Superior temporal gyrus (tissue), 1 donor: ENCODE measurements at regions not wholly inside any gene's neighbourhood (a gene's known extent, or its start where the extent isn't known, plus 50 kb on each side); places are given as distances from the start of the nearest gene placed in this dataset.
"Not testable (repeated sequence)": the region's sequence is repeated elsewhere in the genome, so short reads cannot be mapped to it uniquely, and the experiment has no call there.

Experiments
- DNase-seq: peaks from one replicate; pipeline ENCODE4 v3.0.0-alpha.2; 2016; ENCODE audit errors: extremely low spot score

DNA sequence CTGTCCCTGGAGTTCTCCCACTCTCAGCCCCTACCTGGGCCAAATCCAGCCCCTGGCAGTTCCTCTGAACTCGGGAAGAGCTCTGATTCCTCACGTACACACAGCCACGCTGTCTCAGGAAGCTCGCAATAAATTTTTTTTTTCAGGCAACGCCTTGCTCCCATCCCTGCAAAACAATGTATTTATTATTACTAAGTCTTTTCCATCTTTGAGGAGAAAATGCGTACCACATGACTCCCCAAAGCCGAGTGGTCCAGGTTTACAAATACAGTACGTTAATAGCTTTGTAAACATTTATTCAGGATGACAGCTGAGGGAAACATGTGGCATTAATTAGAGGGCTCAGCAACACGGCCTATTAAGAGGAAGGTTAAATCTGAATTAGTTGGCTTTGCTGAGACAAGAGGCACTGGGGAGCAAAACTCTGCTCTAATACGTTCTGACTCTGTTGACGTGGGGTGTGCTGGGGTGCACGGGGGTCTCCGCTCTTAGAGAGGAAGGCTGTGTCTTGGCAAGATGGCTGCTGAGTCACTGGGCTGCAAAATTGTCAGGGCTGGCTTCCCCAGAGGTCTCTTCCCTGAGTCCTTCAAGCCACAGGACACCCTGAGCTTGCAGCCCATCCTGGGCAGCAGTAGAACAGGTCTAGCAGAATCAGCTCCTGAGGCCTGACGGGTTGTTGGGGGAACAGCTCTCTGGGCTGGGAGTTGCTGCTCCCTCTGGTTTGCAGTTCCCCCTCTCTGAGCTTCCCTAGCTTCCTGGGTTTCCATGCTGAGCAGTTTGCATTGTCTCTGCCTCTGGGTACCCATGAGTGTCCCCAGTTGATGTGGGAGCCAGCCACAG is 185.2 kb upstream of the TBX3 start:
- no peak for DNase-seq

DNA sequence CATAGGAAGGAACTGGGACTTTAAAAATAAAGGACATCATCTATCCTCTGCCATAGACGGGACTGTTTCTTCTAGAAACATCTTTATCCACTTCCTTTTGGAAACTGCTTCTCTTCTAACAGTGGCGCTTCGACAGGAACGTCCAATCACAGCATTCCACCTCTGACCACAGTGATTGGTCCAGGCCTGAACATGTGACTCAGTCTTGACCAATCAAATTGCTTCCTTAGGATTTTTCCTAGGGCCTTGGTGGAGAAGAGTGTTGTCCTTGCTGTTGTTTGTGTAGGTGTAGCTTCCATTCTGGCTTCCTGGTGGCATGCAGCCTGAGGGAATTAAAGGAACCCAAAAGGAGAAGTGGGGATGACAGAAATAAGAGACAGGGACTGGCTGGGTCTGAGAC is 182.4 kb upstream of the TBX3 start:
- no peak for DNase-seq

DNA sequence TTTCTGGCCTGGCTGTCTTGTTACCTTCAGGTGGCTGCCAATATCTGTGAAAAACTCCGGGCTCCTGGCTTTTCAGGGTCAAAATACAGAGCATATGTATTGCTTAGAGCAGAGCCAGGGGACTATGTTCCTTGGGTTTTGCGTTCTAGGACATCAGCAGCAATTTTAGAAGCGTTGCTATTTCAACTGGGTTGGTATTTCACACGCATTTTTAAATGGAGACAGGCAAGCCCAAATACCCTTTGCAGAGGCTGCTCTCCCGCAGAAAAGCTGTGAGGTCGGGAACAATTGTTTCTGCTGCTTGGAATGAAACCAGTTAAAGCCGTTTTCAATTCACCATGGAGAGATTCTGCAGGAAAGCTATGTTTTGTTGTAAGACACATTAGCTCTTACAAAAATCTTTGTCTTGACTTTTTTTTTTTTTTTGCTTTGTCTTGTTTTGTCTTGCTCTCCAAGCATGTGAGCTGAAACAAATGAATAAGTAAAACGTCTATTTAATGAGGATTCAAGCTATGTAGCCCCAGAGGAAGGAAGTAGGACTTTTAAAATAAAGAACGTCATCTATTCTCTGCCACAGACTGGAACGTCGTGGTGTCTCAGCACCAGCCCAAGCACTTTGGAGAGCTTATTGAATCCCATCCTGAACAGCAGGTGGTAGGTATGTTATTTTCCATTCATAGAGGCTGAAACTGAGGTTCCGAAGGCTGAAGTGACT is 181.0 kb upstream of the TBX3 start:
- DNase-seq: peak; percentile 18

DNA sequence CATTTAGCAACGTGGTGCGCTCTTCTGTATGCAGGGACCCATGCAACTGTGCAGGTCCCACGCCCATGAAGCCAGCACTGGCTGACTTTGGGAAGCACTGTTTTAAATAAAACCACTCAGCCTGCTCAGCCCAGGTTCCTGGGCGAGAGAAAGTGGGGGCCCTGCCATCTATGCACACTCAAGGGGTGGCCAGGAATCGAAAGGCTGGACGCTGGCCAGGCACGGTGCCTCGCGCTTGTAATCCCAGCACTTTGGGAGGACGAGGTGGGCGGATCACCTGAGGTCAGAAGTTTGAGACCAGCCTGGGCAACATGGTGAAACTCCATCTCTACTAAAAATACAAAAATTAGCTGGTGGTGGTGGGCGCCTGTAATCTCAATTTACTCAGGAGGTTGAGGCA is 179.9 kb upstream of the TBX3 start:
- no peak for DNase-seq

DNA sequence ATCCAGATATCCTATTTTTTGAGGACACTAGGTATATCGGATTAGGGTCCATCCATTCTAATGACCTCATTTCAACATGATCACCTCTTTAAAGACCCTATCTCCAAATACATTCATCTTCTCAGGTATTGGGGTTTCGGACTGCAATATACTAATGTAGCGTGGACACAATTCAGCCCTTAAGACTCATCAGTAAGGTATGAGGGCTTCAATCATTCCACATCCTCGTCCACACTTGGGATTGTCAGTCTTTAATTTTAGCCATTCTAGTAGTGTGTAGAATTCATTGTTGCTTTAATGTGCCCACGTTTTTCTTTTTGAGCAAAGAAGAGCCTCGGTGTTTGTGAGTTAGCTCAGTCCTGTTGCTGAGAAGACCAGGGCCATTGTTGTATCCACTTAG is 177.0 kb upstream of the TBX3 start:
- no peak for DNase-seq

DNA sequence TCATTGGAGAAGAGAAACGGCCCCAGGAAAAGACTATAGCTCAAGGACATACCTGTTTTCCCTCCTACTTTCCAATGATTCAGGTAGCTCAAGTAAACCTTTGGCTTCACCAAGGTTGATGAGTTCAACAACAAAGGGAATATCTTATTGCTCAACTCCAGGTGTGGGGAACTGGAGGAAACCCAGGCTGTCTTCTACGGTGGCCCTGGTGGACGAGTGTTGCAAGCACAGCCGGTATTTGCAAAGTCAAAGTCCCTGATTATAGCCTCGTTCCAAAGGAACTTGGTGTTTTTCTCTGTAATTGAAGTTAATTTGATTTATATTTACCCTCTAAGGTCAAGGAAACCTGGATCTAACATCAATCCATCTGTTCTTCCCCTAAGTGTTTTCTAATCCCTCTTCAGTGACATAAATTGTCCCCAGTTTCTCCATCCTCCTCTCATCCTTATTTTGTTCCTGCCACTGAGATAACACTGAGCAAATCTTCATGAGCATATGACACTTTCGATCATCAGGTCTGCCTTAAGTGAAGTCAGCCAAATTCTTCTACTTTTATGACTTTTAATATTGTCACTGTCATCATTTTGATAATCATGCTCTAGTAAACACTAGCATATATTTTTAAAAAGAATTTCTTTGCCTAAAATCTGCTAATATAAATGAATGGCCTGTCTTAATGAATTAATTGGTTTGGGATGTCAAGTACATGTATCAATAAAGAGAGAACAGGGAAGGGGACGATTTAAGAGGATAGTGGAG is 174.6 kb upstream of the TBX3 start:
- no peak for DNase-seq

DNA sequence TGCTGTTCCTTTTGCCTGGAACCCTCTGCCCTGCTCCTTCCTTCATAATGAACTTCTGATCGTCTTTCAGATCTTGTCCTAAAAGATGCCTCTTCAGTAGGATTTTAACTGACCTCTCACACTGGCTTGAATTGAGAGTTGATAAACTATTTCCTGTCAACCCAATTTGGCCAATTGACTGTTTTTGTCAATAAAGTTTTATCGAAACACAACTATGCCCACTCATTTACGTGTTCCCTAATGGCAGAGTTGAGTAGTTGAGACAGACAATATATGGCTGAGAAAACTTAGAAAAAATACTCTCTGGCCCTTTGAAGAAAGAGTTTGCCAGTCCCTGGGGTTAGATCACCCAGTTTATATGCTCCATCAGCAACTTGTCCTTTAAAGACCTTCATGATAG is 171.7 kb upstream of the TBX3 start:
- no peak for DNase-seq

DNA sequence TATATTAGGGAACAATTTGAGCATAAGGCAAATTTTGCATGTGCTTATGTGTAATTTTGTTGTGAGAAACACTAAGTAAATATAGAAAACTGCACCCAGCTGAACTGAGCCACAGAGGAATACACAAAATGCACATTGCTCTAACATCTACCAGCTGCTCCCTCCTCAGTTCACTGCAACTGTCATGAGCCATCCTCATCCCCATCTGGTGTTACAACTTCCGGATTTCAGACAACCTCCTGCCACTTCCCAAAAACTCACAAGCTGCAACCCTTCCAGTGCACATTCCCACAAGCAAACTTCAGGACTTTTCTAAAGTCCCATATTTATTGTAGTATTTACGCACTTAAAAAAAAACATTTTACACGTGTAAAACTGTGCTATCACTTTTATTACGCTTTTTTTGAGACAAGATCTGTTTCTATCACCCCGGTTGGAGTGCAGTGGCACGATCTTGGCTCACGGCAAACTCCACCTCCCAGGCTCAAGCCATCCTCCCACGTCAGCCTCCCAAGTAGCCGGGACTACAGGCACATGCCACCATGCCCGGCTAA is 169.1 kb upstream of the TBX3 start:
- DNase-seq: no peak

DNA sequence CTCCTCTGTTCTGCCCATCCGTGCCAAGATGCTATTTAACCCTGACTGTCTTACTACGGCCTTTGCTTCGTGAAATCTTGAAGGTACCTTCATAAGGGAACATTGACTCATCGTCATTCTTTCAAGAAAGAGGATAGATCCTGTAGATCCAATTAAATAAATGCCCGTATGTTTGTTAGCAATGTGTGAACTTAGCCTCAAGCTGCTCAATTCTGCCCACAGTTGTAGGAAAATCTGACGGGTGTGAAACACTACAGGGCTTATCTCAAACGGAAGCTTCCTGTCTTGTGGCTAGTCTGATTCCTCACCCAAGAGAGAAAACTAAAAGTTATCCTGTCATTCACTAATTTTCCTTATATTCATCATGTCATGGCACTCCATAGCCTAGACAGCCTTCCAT is 168.0 kb upstream of the TBX3 start:
- DNase-seq: no peak

DNA sequence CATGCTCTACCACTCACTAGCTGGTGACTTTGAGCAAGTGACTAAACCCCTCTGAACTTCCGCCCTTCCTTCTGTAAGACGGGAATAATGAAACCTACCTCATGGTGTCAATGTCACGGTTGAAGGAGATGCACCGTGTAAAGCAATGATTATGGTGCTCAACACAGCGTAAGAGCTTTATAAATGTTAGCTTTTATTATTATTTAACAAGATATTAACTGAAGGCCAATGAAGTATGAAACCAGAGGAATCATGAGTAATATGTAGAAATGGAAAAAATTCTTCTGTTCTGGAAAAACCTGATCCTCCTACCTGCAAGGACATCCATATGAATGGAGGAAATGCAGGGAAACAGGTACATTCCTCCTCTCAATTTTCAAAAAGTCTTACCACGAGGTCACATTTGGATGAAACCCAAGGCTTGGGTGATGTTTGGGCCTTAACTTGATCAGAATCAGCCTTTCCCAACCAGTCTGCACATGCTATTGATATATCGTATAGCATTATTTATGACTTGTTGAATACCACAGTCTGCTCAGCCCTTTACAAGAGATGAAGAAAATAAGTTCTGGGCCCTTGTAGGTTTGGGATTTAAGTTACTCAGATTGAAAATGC is 166.8 kb upstream of the TBX3 start:
- no peak for DNase-seq

DNA sequence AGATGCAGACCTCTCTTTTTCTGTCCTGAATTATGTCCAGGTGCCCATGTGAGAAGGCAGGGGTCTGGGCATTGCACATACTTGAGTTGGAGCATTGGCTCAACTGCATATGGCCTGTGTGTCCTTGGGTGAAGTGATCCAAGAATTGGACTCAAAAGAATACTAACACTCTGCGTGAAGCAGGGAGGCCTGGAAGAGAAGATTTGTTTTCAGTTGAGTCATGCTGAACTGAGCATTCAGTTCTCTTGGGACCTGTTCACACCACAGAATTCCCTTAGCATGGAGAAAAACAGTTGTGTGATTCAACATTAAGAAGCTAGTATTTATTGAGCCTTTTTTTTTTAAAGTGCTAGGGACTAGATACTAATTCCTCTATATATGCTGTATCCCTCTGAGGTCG is 164.7 kb upstream of the TBX3 start:
- DNase-seq: no peak

DNA sequence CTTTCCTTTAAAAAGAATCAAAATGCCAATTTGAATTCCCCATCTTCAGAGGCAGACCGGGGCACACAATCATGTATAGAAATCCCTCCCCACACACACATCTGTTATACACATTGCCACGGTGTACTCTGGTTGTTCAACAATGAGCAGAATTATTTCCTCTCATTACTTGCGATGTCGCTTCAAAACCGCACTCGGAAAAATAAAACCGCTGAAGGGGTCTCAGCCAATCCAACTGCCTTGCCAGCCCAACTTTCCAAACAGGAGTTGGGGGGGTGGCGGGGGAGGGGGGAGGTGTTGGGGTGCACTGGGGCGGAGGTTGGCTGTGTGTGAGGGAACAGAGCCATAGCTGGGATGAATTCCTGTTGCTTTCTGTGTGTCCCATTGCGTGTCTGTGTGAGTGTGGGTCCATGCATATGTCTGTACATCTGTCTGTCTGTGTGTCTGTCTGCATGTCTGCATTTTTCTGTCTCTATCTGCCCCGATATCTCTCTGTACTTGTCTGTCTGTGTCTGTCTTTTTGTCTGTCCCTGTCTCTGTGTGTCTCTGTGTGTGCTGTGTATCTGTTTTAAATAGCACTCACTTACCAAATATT is 163.6 kb upstream of the TBX3 start:
- DNase-seq: no peak

DNA sequence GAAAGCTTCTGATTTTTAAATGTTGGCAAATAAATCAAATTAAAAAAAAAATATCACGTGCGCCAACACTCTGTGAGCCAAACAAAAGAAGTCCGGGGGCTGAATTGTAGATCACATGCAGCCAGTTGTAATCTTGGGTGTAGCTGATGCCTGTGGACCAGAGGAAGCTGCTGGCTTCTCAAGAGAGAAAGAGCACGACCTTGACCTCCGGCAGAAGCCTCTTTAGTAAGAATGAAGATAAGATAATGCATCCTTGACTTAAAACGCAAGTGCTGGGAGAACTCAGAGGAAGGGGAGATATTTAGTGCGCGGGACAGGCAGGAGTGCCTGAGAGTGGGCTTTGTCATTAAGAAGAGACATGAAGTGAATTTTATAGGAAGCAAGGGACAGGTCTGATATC is 162.8 kb upstream of the TBX3 start:
- DNase-seq: no peak

DNA sequence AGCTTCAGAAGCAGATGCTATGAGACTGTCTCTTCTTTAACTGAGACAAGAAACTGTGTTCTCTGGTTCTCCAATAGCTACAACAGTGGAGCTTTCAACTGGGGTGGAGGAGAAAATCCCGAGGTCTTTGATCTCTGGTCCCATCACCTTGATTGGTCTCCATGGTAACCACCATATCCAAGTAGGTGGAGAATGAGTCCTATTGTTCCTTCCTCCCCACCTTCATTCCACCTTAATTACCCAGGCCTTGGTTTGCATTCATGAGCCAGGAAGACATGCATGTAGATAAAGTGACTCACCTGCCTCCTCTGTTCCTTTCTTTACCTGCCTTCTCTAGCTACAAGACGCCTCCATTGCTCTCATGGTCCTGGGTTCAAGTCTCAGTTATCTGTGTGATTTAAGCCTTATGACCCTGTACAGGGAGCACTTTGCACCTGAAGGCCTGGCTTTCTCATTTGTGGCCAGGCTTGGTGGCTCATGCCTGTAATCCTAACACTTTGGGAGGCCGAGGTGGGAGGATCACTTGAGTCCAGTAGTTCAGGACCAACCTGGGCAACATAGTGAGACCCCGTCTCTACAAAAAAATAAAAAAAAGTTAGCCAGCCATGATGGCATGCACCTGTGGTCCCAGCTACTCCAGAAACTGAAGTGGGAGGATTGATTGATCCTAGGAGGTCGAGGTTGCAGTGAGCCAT is 157.7 kb upstream of the TBX3 start:
- DNase-seq: no peak

DNA sequence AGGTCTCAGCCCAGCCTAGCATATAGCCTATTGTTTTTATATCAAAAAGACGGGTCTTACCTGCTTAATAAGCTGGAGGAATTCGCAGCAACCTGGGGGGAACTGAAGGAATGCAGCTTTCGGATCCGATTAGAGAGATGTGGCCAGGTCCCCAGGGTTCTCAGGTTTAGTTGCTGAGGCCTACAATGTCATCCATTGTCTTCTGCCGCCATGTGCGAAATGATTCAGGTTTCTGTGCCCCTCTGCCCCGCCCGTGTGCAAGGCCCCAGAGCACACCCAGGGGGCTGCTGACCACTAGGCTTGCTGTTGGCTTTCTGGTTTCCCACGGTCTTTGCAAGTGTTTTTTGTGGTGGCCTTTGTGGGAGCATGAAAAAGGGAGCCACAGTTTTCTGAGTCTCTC is 154.5 kb upstream of the TBX3 start:
- no peak for DNase-seq

DNA sequence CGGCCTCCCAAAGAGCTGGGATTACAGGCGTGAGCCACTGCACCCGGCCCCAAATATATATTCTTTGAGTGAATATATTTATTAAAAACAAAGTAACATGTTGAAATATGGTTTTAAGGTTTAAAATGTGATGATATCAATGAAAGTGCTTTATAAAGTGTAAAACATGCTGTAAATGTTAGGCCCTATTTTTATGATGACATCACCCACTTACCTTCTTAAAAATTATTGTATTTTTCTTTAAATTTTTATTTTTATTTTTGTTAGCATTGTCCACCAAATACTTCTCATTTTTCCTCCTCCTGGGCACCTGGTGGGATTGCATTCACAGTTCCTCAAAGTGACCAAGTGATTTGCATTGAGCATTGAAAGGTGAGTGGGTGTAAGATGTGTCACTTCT is 152.6 kb upstream of the TBX3 start:
- no peak for DNase-seq

DNA sequence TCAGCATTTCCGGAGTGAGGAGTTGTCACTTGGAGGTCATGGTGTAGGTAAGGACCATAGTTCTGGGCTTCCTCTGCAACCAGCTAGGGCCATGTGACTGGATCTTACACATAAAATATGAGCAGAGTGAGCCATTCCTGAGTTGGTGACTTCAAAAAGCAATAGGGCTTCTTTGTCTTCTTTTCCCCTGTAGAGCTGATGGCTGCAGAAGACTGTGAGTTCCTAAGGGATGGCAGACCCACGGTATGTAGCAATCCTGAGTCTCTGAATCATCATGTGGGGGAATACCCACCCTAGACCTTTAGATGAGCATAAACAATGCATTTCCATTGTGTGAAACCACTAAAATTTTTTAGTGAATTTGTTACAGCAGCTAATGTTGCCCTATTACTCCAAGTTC is 151.1 kb upstream of the TBX3 start:
- DNase-seq: no peak

DNA sequence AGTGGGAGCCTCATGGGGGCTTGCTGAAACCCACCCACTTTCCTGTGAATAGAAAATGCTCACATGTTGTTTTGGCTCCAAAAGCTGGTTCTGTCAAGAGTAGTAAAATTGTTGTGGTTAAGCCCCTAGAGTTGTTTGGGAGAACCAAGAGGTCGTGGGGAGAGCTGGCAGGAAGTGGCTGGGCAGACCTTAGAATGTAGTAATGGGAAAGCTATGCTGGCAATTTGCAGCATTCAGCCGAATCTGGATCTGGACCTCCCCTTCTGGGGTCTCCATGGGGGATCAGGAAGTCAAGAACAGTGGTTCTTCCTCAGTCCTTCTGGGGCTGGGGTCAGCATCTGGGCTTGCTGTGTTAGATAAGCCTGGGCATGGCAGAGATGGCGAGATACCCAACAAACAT is 150.6 kb upstream of the TBX3 start:
- DNase-seq: no peak

DNA sequence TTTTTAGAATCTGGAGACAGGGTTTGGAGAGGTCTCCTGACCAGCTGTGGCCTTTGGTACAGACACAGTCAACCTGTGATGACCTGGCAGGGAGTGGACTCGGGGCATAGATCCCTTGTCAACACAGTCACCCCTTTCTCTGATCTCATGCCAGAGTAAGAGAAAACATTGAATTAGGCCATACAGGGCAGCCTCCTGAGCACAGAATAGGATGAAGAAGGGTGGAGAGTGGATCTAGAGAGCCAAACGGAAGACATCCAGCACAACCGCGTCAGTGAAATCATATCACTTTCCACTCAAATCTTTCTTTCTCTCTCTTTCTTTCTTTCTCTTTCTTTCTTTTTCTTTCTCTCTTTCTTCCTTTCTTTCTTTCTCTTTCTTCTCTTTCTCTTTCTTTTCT is 145.9 kb upstream of the TBX3 start:
- DNase-seq: no peak

DNA sequence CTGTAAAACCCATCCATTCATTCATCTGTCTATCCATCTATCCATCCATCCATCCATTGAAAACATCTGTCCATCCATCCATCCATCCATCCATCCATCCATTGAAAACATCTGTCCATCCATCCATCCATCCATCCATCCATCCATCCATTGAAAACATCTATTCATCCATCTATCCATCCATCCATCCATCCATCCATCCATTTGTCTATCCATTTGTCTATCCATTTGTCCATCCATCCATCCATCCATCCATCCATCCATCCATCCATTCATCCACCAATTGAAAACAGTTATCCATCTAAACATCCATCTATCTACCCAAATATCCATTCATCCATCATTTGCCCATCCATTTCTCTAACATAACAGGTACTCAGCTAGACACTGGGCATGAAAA is 145.3 kb upstream of the TBX3 start:
- DNase-seq: not testable (repeated sequence)

DNA sequence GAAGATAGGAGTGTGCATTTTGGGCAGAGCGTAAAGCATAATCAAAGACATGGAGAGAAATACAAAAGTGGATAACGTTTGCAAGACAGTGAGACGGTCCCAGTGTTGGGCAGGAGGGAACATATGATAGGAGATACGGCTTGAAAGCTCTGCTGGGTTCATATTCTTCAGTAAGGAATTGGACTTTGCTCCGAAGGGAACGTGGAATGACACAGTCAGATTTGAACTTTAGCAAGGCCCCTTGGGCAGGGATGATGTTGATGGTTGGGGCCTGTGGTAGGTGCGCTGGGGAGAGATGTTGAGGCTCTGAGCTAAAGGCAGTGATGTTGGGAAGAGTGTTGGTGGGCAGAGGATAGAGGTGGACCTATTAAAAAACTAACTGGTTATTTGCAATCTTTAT is 143.5 kb upstream of the TBX3 start:
- DNase-seq: no peak
